ENCODE measurements at regions not wholly inside any gene's neighbourhood (a gene's known extent, or its start where the extent isn't known, plus 50 kb on each side); places are given as distances from the start of the nearest gene placed in this dataset.

GRCh38 chr7:118949031-118949430, 724.5 kb downstream of the ANKRD7 start:
- TF ChIP-seq POLR2A (IDR thresholded peaks at IDR 0.05; ENCODE audit: low read depth, low read length): no peak
- no peak for TF ChIP-seq SPI1 (IDR thresholded peaks at IDR 0.05; ENCODE audit: low read depth, low read length)
- no peak for TF ChIP-seq POLR2AphosphoS5 (IDR thresholded peaks at IDR 0.05; ENCODE audit: low read depth, low read length)
- TF ChIP-seq TAF1 (IDR thresholded peaks at IDR 0.05; ENCODE audit: low read depth, low read length): no peak
- TF ChIP-seq POU2F2 (IDR thresholded peaks at IDR 0.05; ENCODE audit: low read depth, low read length): no peak
- no peak for TF ChIP-seq PAX5 (IDR thresholded peaks at IDR 0.05; ENCODE audit: insufficient read depth, low read length, severe bottlenecking)
